ENCODE measurements at regions not wholly inside any gene's neighbourhood (a gene's known extent, or its start where the extent isn't known, plus 50 kb on each side); places are given as distances from the start of the nearest gene placed in this dataset.

GRCh38 chr2:196249171-196249570 is 77.8 kb upstream of the STK17B start:
- no peak for DNase-seq

DNA sequence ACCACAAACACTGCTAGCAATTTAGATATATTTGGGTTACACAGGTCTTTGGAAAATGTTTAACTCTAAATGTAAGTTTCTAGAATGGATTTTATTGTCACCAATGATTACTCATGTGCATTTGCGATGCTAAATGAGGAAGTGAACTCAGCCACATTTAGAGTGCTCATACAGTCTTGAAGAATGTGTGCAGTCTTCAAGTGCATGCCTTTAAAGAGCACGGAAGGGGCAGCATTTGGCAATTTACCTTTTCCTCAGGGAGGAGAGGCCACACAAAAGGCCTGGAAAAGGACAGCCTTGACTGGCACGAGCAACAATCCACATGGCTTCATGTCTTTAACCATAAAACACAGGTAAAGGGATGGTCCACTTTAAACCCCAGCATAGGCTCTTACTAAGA is 78.5 kb upstream of the STK17B start:
- no peak for DNase-seq

- DNase-seq, result no peak
Observed at GRCh38 chr2:196251132-196251531, 79.8 kb upstream of the STK17B start.

DNA sequence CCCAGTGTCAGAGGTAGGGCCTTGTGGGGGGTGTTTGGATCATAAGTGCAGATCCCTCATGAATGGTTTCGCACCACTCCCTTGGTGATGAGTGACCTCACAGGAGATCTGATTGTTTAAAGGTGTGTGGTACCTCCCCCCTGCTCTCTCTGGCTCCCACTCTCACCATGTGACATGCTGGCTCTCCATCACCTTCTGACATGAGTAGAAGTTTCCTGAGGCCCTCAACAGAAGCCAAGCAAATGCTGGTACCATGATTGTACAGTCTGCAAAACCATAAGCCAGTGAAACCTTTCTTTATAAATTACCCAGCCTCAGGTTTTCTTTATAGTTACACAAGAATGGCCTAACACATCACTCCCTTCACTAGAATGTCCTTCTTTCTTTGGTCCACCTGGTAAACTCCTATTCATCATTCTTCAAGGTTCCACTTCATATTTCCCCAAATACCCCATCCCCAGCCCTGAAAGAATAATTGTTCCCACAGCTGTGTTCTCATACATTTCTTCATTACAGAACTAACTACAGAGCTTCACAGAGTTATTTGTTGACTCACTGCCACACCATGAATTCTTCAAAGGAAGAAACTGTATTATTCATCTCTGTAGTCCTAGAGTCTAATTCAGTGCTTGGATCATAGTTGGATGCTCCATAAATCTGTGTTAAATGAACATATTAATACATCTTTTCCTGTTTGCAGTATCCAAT is 81.2 kb upstream of the STK17B start:
- no peak for DNase-seq

DNA sequence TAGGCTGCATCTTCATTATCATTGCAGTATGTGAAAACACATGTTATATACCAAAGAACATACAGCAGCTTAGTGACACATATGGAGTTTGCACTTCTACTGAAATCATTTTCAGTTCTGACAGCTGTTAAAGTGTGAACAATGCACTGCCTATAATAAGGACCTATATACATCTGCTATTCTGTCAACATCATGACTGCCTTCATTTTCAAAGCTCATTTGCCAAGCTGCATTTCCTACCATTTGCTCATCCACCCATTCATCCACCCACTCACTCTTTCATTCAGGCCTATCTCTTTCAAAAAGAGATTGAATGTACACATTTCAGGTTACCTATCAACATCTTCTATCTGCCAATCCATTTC is 81.7 kb upstream of the STK17B start:
- no peak for DNase-seq

DNA sequence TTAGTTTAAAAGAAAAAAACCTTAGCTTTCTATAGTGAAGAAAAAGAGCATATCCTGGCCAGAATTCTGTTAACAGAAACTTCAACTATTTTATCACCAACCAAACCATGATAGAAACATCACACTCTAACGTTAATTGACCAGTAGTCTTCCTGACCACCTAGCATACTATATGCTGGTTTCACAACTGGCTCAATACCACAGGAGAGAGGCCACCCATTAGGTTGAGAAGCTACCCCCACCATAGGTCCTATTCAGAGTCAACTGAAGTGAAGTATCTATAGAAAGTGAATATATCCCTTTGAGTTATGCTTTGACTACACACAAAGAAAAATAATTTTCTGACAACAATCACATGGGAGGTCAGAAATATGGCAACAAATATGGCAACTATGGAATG is 85.2 kb upstream of the STK17B start:
- DNase-seq, result no peak

GRCh38 chr2:196257086-196257485 is 85.7 kb upstream of the STK17B start:
- DNase-seq, result no peak

DNA sequence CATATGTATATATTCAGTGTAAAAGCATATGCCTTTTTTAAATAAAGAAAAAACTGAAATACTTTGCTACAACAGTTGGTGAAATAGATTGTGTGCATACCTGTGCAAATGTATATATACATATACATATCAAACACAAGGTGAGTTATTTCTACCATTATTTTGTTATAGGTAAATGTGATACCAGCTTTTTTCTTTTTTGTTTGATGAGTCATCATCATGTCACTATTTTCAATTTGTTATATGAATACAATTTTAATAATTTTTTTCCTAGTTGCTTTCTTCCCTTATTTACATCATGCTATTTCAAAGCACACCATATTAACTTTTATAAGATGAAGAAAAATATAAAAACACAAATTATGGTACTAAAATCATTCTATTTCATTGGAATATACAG is 87.0 kb upstream of the STK17B start:
- DNase-seq, result no peak

DNA sequence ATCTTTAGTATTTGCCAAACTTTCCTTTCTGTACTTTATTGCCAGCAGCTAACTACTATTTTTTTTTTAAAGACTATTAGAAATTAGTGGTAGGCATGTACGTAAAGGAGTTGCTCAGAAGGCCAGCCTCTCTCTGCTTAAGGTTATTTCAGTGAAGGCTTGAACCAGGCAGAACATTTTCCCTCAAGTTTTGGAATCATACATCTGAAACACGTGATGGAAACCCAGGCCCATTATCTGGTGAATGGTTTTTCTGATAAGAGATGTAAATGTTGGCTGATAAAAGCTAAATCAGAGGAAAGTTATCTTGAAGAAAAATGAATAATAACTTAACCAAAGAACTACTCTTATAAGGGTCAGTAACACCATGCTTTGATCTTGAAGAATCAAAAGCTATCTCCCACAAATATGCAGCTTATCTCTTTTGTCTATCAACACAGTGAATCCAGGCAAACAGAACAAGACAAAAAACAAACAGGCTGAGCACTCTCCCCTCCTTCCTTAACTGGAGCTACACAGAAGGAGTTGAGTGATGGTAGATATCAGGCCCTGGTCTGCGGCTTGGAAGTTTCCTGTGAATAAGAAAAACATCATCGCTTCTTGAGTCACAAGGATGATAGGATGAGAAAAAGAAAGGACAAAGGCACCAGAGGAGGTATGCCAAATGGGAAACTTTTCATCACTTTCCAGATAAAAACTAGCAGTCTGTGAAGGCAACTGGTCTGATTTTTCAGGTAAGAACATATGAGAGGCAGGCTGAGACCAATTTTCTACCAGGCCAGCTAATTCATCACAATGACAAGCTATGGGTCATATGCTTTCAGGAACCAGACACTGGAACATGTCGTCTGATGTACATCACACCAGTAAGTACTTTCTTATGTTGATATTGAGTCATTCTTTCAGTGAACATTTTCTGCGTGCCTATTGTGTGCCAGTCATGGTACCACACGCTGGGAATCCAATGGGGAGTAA is 88.4 kb upstream of the STK17B start:
- peak in 1 of 2 donors; percentile 53 for DNase-seq

DNA sequence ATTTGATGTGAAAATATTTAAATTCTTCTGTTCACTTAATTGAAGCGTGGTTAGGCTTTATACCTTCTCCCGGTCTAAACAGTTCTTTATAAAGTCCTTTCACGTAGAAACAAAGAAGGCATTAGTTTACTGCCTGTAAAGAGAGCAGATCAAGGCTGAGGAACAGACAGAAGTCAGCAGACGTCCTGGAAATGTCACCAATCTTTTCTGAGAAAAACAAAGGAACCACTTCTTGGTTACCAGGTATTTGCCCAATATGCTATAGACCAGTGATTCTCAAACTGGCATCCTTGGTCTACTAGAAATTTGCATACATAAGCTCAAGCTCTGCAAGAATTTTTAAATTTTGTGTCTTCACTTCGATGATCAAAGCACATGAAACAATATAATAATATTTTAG is 89.2 kb upstream of the STK17B start:
- peak; percentile 56 to 76 for DNase-seq

DNA sequence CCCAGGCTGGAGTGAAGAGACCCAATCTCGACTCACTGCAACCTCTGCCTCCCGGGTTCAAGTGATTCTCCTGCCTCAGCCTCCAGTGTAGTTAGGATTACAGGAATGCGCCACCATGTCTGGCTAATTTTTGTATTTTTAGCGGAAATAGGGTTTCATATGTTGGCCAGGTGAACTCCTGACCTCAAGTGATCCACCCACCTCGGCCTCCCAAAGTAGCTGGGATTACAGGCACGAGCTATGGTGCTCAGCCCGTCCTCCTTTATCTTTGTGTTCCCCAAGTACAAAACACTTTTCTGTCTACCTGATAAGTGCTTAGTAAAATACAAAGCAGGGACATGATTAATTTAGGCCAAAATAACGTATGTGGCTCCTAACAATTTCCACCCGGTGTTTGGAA is 91.2 kb upstream of the STK17B start:
- no peak for DNase-seq

DNA sequence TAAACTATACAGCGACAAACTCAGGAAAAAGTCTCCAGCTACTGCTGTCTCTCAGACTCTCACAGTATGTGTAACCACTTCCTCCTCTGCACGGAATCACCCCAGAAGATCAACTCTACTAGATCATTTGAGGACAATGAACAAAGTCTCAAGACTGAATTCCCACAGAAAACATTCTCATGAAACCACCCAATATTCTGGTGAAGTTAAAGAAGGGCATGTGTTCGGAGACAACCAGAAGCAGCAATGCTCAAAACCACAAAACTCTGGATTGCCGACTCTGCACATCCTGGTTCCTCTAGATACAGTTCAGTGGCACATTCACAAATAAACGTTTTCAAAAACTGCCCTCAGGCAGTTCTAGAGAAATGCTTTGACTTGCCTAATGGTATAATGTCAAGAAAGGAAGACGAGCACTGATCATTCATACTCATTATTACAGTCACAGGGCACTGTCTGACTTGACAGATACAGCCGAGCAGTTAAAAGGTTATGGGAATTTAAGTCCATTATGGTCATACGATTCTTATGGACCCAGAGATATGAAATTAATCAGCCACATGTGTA is 91.9 kb upstream of the STK17B start:
- DNase-seq, result peak; percentile 57 to 81

- no peak for DNase-seq
Observed at GRCh38 chr2:196266351-196266750, 95.0 kb upstream of the STK17B start.

GRCh38 chr2:196266855-196267254 is 95.5 kb upstream of the STK17B start:
- no peak for DNase-seq

- DNase-seq, result no peak
Observed at GRCh38 chr2:196268025-196268424, 96.6 kb upstream of the STK17B start.

DNA sequence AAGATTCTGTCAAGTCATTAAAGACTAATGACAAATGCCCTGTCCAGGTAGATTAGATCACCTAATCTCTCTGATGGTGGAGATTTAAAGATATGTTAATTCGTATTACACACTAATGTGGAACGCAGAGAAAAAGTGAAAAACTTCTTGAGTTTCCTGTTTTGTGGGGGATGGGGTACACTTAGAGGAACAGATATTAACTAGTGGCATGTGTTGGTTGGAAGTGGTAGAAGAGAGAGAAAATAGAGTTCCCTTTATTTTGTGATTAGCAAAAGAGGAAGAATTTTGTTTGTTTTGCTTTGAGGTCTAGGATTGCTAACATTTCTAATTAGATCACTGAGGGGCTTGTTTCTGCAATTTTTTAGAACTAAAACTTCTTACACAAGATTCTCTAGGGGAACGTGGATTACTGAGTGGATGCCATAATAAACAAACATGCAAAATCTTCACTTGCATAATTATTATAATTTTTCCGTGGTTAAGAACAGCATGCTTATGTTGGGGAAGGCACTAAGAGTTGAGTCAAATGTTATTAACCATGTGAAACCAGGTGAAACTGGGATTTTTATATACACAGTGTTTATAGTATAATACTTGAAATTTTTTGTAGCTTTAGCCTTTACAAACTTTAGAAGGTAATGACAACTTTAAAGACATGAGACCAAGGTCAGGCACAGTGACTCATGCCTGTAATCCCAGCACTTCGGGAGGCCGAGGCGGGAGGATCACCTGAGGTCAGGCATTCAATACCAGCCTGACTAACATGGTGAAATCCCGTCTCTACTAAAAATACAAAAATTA is 97.4 kb upstream of the STK17B start:
- DNase-seq, result no peak

DNA sequence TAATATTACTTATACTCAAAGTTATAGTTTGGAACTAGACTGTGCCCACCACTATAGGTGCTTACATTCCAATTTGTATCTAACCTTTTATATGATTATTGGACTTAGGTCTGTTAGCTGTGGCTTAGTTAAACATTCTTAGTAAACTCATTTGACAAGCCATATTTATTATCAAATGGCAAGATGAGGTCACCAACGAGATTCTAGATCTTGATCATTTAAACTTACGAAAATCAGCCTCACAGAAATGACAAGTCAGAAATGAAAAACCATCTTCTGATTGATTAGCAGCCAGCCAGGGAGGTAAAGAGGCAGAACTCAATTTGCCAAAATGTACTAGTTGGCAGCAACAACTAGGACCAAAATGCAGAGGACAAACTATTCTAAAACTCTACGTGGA is 100.4 kb upstream of the STK17B start:
- no peak for DNase-seq

GRCh38 chr2:196274387-196274809 is 103.0 kb upstream of the STK17B start:
- DNase-seq, result peak; percentile 16 to 59

GRCh38 chr2:196275646-196276352 is 104.4 kb upstream of the STK17B start:
- DNase-seq, result no peak

DNA sequence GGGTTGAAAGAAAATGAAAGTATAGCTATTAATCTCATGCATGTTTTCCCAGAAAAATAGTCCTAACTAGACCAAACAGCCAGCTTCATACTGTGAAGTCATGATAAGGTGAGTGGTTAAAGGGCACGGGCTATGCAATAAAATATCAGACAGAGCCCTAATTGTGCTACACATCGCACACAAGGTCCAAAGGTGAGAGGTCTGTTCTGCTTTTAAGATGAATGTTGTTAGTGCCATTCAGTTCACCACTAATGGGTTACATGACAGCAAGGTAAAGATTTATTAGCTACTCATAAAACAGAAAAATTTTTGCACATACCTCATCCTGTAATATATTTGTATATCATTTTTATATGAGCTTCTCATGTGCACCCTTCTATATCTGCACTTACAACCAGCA is 105.0 kb upstream of the STK17B start:
- DNase-seq, result no peak

GRCh38 chr2:196277002-196277401 is 105.6 kb upstream of the STK17B start:
- peak; percentile 46 to 73 for DNase-seq

GRCh38 chr2:196278491-196278911 is 107.1 kb upstream of the STK17B start:
- DNase-seq, result no peak

Data from CD4-positive, alpha-beta T cell treated with Interferon alpha-2 for 1 hour (primary cell).